HEK293 (cell line): ENCODE measurements at regions not wholly inside any gene's neighbourhood (a gene's known extent, or its start where the extent isn't known, plus 50 kb on each side); places are given as distances from the start of the nearest gene placed in this dataset.

Source experiments
- ZNF24 ChIP-seq: fragments of 450-650 bp; formaldehyde crosslinking; IDR thresholded peaks from 2 replicates; pipeline ENCODE4 v1.5.1; 2016; ENCODE audit warnings: missing biosample characterization, missing genetic modification characterization
- ZNF549 ChIP-seq: fragments of 450-650 bp; IDR thresholded peaks from 2 replicates; pipeline ENCODE4 v1.5.1; 2018; ENCODE audit warnings: missing biosample characterization, missing genetic modification characterization, mild to moderate bottlenecking, inconsistent platforms, moderate library complexity
- ZNF626 ChIP-seq: fragments of 450-650 bp; sonication (Bioruptor Pico); formaldehyde crosslinking; IDR thresholded peaks from 2 replicates; pipeline ENCODE4 v1.5.1; 2018; ENCODE audit warnings: missing biosample characterization, missing genetic modification characterization, inconsistent platforms
- TF ChIP-seq, protein P1 (sequence below): fragments of 450-650 bp; formaldehyde crosslinking; IDR thresholded peaks from 2 replicates; pipeline ENCODE4 v1.5.1; 2016; ENCODE audit warnings: missing biosample characterization, missing genetic modification characterization
- TF ChIP-seq, protein P2 (sequence below): fragments of 450-650 bp; formaldehyde crosslinking; IDR thresholded peaks from 2 replicates; pipeline ENCODE4 v1.5.1; 2016; ENCODE audit warnings: missing biosample characterization, missing genetic modification characterization, low read depth

DNA sequence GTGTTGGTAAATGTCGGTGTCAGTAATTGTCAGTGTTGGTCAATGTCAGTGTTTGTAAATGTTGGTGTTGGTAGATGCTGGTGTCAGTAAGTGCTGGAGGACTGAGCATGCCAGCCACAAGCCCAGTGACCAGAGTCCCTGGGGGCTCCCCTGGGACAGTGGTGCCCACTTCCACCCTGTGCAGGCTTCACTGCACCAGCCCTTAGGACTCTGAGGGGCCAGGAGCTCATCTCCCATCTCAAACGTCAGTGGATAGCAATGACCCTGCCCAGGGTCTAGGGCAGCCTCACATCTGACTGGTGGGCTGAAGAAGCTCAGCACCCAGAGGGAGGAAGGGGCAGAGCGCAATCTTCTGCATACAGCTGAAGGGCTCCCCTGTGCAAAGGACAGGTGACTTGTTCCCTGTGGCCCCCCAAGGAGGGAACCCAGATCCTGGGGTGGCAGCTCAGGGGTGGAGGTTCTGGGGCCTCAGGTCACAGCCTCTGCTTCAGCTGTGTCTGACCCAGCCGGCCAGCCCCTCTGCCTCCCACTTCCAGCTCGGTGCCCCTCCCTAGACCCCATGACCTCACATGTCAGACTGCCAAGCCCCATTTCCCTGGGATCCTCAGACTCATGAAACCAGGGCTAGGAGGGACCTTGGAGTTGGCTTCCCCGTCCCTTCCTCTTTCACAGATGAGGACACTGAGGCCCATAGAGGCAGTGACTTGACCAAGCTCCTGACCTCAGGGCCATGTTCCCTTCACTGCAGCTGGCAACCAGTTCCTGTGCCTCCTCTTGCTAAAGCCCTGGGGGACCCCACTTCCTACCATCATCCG is 138.4 kb downstream of the CRYBB2 start:
- TF ChIP-seq, protein P1, sequence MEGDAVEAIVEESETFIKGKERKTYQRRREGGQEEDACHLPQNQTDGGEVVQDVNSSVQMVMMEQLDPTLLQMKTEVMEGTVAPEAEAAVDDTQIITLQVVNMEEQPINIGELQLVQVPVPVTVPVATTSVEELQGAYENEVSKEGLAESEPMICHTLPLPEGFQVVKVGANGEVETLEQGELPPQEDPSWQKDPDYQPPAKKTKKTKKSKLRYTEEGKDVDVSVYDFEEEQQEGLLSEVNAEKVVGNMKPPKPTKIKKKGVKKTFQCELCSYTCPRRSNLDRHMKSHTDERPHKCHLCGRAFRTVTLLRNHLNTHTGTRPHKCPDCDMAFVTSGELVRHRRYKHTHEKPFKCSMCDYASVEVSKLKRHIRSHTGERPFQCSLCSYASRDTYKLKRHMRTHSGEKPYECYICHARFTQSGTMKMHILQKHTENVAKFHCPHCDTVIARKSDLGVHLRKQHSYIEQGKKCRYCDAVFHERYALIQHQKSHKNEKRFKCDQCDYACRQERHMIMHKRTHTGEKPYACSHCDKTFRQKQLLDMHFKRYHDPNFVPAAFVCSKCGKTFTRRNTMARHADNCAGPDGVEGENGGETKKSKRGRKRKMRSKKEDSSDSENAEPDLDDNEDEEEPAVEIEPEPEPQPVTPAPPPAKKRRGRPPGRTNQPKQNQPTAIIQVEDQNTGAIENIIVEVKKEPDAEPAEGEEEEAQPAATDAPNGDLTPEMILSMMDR = no peak
- TF ChIP-seq ZNF549 = no peak
- no peak for TF ChIP-seq ZNF626 (tag by site-specific recombination)
- TF ChIP-seq, protein P2, sequence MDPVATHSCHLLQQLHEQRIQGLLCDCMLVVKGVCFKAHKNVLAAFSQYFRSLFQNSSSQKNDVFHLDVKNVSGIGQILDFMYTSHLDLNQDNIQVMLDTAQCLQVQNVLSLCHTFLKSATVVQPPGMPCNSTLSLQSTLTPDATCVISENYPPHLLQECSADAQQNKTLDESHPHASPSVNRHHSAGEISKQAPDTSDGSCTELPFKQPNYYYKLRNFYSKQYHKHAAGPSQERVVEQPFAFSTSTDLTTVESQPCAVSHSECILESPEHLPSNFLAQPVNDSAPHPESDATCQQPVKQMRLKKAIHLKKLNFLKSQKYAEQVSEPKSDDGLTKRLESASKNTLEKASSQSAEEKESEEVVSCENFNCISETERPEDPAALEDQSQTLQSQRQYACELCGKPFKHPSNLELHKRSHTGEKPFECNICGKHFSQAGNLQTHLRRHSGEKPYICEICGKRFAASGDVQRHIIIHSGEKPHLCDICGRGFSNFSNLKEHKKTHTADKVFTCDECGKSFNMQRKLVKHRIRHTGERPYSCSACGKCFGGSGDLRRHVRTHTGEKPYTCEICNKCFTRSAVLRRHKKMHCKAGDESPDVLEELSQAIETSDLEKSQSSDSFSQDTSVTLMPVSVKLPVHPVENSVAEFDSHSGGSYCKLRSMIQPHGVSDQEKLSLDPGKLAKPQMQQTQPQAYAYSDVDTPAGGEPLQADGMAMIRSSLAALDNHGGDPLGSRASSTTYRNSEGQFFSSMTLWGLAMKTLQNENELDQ (tag by site-specific recombination) = no peak
- TF ChIP-seq ZNF24 (tag by site-specific recombination) = no peak
